Thyroid gland (tissue), 4 donors: ENCODE measurements at regions not wholly inside any gene's neighbourhood (a gene's known extent, or its start where the extent isn't known, plus 50 kb on each side); places are given as distances from the start of the nearest gene placed in this dataset.

Experiments used
- DNase-seq, 2 donors: peaks; one replicate each; pipeline ENCODE4 v3.0.0-alpha.2; 2019
- H3K27ac ChIP-seq, 3 donors: fragments of 200-600 bp; sonication (generic); 1 replicate in 2 of 3; 2 replicates in 1 of 3; pipeline ENCODE4 v1.5.1; 2016 to 2019; ENCODE audit warnings: mild to moderate bottlenecking in 1 of 3, moderate library complexity in 1 of 3
- H3K27me3 ChIP-seq: fragments of 200-600 bp; sonication (generic); one replicate; pipeline ENCODE4 v1.5.1; 2019
- H3K36me3 ChIP-seq, 2 donors: fragments of 200-600 bp; sonication (generic); one replicate each; pipeline ENCODE4 v1.5.1; 2016 to 2019
- H3K4me1 ChIP-seq, 2 donors: fragments of 200-600 bp; sonication (generic); one replicate each; pipeline ENCODE4 v1.5.1; 2017 to 2019
- H3K4me3 ChIP-seq, 3 donors: fragments of 200-600 bp; sonication (generic); replicated peaks in 1 of 3; 1 replicate in 2 of 3; 2 replicates in 1 of 3; pipeline ENCODE4 v1.5.1; 2016; ENCODE audit warnings: mild to moderate bottlenecking in 1 of 3
- H3K9me3 ChIP-seq: fragments of 200-600 bp; sonication (generic); one replicate; pipeline ENCODE4 v1.5.1; 2017
- POLR2A ChIP-seq, 2 donors: fragments of 450-650 bp; IDR thresholded peaks; one replicate each; pipeline ENCODE4 v1.6.1; 2017; ENCODE audit warnings: antibody characterized with exemption in 2 of 2, mild to moderate bottlenecking in 2 of 2, moderate library complexity in 1 of 2
- WGBS, 2 donors: methylation state at CpG; one replicate each; pipeline ENCODE4 v1.1.5; 2017; 5-methylcytosine and 5-hydroxymethylcytosine counted together
- intact Hi-C: fragments of 100-400 bp; cut with DNase I; formaldehyde crosslinking; loops from one replicate; pipeline ENCODE4 v1.15.1; 2023
- TF ChIP-seq, protein P1 (sequence below), 6 experiments: fragments of 200-600 bp in 3 of 6; fragments of 450-650 bp in 3 of 6; sonication (generic) in 3 of 6; IDR thresholded peaks; one replicate each; pipeline ENCODE4 v1.5.1; 2016 to 2019; ENCODE audit warnings: antibody characterized with exemption in 6 of 6, mild to moderate bottlenecking in 2 of 6, inconsistent platforms in 1 of 6, moderate library complexity in 1 of 6

DNA sequence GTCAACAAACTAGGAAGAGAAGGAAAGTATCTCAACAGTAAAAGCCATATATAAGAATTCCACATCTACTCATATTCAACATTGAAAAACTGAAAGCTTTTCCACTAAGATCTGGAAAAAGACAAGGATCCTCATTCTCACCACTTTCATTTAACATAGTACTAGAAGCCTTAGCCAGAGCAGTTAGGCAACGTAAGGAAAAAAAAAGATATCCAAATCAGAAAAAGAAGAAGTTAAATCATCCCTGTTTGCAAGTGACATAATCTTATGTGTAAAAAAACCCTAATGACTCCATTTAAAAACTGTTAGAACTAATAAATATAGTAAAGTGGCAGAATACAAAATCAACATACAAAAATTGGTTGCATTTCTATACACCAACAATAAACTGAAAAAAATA is 426.2 kb downstream of the BCAT1 start:
- no peaks in the 10 kb centered on the region for H3K27me3 ChIP-seq
- DNase-seq = no peak
- intact Hi-C loops = no loop called here
- H3K9me3 ChIP-seq = no peaks in the 10 kb centered on the region
- 87 to 92% methylated on average over 1 of the region's 1 CpG for WGBS, 2 donors
- H3K4me1 ChIP-seq = no peaks in the 10 kb centered on the region
- H3K4me3 ChIP-seq = no peak overlapping the region
- no peak overlapping the region for H3K27ac ChIP-seq
- TF ChIP-seq, protein P1, sequence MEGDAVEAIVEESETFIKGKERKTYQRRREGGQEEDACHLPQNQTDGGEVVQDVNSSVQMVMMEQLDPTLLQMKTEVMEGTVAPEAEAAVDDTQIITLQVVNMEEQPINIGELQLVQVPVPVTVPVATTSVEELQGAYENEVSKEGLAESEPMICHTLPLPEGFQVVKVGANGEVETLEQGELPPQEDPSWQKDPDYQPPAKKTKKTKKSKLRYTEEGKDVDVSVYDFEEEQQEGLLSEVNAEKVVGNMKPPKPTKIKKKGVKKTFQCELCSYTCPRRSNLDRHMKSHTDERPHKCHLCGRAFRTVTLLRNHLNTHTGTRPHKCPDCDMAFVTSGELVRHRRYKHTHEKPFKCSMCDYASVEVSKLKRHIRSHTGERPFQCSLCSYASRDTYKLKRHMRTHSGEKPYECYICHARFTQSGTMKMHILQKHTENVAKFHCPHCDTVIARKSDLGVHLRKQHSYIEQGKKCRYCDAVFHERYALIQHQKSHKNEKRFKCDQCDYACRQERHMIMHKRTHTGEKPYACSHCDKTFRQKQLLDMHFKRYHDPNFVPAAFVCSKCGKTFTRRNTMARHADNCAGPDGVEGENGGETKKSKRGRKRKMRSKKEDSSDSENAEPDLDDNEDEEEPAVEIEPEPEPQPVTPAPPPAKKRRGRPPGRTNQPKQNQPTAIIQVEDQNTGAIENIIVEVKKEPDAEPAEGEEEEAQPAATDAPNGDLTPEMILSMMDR (IDR thresholded peaks at IDR 0.05) = no peak
- no peak for TF ChIP-seq POLR2A (IDR thresholded peaks at IDR 0.05)
- H3K36me3 ChIP-seq = no peaks in the 10 kb centered on the region

- DNase-seq = no peak
- 98 to 100% methylated on average over 1 of the region's 1 CpG for WGBS, 2 donors
- H3K27me3 ChIP-seq = no peaks in the 10 kb centered on the region
- intact Hi-C loops = no loop called here
- no peak overlapping the region for H3K4me3 ChIP-seq
- no peaks in the 10 kb centered on the region for H3K36me3 ChIP-seq
- H3K4me1 ChIP-seq = no peaks in the 10 kb centered on the region
- H3K9me3 ChIP-seq = no peaks in the 10 kb centered on the region
- H3K27ac ChIP-seq = no peak overlapping the region
- TF ChIP-seq, protein P1 (IDR thresholded peaks at IDR 0.05) = no peak
- no peak for TF ChIP-seq POLR2A (IDR thresholded peaks at IDR 0.05)
Measured at GRCh38 chr12:24519759-24520158, 429.1 kb downstream of the BCAT1 start.

- Histone ChIP-seq H3K27ac (no peak overlapping the region), H3K9me3 (no peaks in the 10 kb centered on the region), H3K27me3 (no peaks in the 10 kb centered on the region), H3K36me3 (no peaks in the 10 kb centered on the region), H3K4me3 (no peak overlapping the region), H3K4me1 (no peaks in the 10 kb centered on the region)
- intact Hi-C loops = no loop called here
- 73% methylated on average over 1 of the region's 1 CpG for WGBS, 2 donors
- DNase-seq = no peak
- no peak for TF ChIP-seq POLR2A (IDR thresholded peaks at IDR 0.05)
- TF ChIP-seq, protein P1 (IDR thresholded peaks at IDR 0.05) = no peak
Measured at GRCh38 chr12:24517000-24517399, 431.9 kb downstream of the BCAT1 start.

- intact Hi-C loops = no loop called here
- Histone ChIP-seq H3K9me3 (no peaks in the 10 kb centered on the region), H3K36me3 (no peaks in the 10 kb centered on the region), H3K4me1 (no peaks in the 10 kb centered on the region), H3K4me3 (no peak overlapping the region), H3K27me3 (no peaks in the 10 kb centered on the region), H3K27ac (no peak overlapping the region)
- WGBS, 2 donors = 79 to 82% methylated on average over 5 of the region's 5 CpGs
- no peak for DNase-seq
- no peak for TF ChIP-seq POLR2A (IDR thresholded peaks at IDR 0.05)
- TF ChIP-seq, protein P1 (IDR thresholded peaks at IDR 0.05) = no peak
Measured at GRCh38 chr12:24510581-24511125, 438.2 kb downstream of the BCAT1 start.

GRCh38 chr12:24507827-24508226 is 441.1 kb downstream of the BCAT1 start:
- H3K4me3 ChIP-seq = no peak overlapping the region
- no peaks in the 10 kb centered on the region for H3K4me1 ChIP-seq
- no peaks in the 10 kb centered on the region for H3K9me3 ChIP-seq
- DNase-seq = no peak
- 93 to 98% methylated on average over 2 of the region's 2 CpGs for WGBS, 2 donors
- no peak overlapping the region for H3K27ac ChIP-seq
- intact Hi-C loops = no loop called here
- H3K36me3 ChIP-seq = no peaks in the 10 kb centered on the region
- no peaks in the 10 kb centered on the region for H3K27me3 ChIP-seq
- TF ChIP-seq, protein P1 (IDR thresholded peaks at IDR 0.05) = no peak
- TF ChIP-seq POLR2A (IDR thresholded peaks at IDR 0.05) = no peak
